MM.1S (cell line): ENCODE measurements at regions not wholly inside any gene's neighbourhood (a gene's known extent, or its start where the extent isn't known, plus 50 kb on each side); places are given as distances from the start of the nearest gene placed in this dataset.

Source experiments
- DNase-seq: peaks from one replicate; pipeline ENCODE4 v3.0.0-alpha.2; 2015
- H2AFZ ChIP-seq: fragments of 300-600 bp; sonication (generic); 2 replicates; pipeline ENCODE4 v1.6.0; 2016; ENCODE audit warnings: antibody characterized with exemption, low read length
- H3F3A ChIP-seq: fragments of 300-600 bp; sonication (generic); 2 replicates; pipeline ENCODE4 v1.6.1; 2016; ENCODE audit warnings: mild to moderate bottlenecking, antibody characterized with exemption, low read length, moderate library complexity, mixed read lengths; ENCODE audit not compliant: insufficient read depth
- H3K27ac ChIP-seq: fragments of 300-600 bp; sonication (generic); 2 replicates; pipeline ENCODE4 v1.5.1; 2016; ENCODE audit warnings: mild to moderate bottlenecking, low read length
- H3K27me3 ChIP-seq: fragments of 300-600 bp; sonication (generic); replicated peaks from 2 replicates; pipeline ENCODE4 v1.6.0; 2016; ENCODE audit warnings: low read length; ENCODE audit not compliant: insufficient read depth
- H3K36me3 ChIP-seq: fragments of 300-600 bp; sonication (generic); replicated peaks from 2 replicates; pipeline ENCODE4 v1.6.1; 2016; ENCODE audit warnings: mild to moderate bottlenecking, low read length, mixed read lengths; ENCODE audit not compliant: insufficient read depth
- H3K4me1 ChIP-seq: fragments of 300-600 bp; sonication (generic); 2 replicates; pipeline ENCODE4 v1.6.1; 2016; ENCODE audit warnings: low read length, mixed read lengths
- H3K4me2 ChIP-seq: fragments of 300-600 bp; sonication (generic); 2 replicates; pipeline ENCODE4 v1.6.0; 2016; ENCODE audit warnings: low read depth, low read length
- H3K4me3 ChIP-seq: fragments of 300-600 bp; sonication (generic); 2 replicates; pipeline ENCODE4 v1.5.1; 2016; ENCODE audit warnings: low read length, mixed read lengths
- H3K79me2 ChIP-seq: fragments of 300-600 bp; sonication (generic); 2 replicates; pipeline ENCODE4 v1.6.1; 2016; ENCODE audit warnings: mixed run types, low read length, mixed read lengths
- H3K9ac ChIP-seq: fragments of 300-600 bp; sonication (generic); 2 replicates; pipeline ENCODE4 v1.6.1; 2016; ENCODE audit warnings: low read length, mixed read lengths
- H3K9me2 ChIP-seq: fragments of 300-600 bp; sonication (generic); replicated peaks from 2 replicates; pipeline ENCODE4 v1.6.1; 2016; ENCODE audit warnings: mild to moderate bottlenecking, low read length, mixed read lengths; ENCODE audit not compliant: insufficient read depth
- H3K9me3 ChIP-seq: fragments of 300-600 bp; sonication (generic); replicated peaks from 2 replicates; pipeline ENCODE4 v1.6.1; 2016; ENCODE audit warnings: mild to moderate bottlenecking, low read length, mixed read lengths; ENCODE audit not compliant: insufficient read depth
- H4K20me1 ChIP-seq: fragments of 300-600 bp; sonication (generic); 2 replicates; pipeline ENCODE4 v1.6.1; 2016; ENCODE audit warnings: mild to moderate bottlenecking, low read length, moderate library complexity, mixed read lengths; ENCODE audit not compliant: insufficient read depth
- EZH2 ChIP-seq: fragments of 300-600 bp; sonication (generic); optimal IDR thresholded peaks from 2 replicates; pipeline ENCODE3; 2017; ENCODE audit warnings: low read depth, mild to moderate bottlenecking, antibody characterized with exemption, low read length, mixed read lengths
- EZH2phosphoT487 ChIP-seq: fragments of 300-600 bp; sonication (generic); IDR thresholded peaks from 2 replicates; pipeline ENCODE4 v1.6.1; 2018; ENCODE audit warnings: antibody characterized with exemption, low read length
- TF ChIP-seq, protein P1 (sequence below): fragments of 300-600 bp; sonication (generic); IDR thresholded peaks from 2 replicates; pipeline ENCODE4 v1.5.1; 2016; ENCODE audit warnings: antibody characterized with exemption, low read length, mixed read lengths

DNA sequence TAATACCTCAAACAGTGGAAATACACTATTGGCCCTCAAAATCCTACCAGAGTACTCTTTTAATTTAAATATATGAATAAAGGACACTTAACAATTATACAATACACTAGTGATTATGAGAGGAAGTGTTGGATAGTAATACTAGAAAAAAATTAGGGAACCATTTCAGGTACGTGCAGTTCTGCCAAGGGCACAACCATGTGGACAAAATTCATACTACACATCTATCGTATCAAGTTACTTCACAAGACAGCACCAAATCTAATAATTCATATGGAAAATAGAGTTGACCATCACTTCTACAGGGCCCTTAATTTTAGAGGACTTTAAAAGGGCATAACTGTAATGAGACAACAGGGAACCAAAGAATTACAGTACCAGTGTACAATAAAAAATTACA, 69.2 kb upstream of the ZCCHC13 start:
- Histone ChIP-seq H3K4me2 (no peak overlapping the region), H3K27me3 (no peaks in the 10 kb centered on the region)
- TF ChIP-seq EZH2 (no peak), EZH2phosphoT487 (no peak)
- TF ChIP-seq, protein P1, sequence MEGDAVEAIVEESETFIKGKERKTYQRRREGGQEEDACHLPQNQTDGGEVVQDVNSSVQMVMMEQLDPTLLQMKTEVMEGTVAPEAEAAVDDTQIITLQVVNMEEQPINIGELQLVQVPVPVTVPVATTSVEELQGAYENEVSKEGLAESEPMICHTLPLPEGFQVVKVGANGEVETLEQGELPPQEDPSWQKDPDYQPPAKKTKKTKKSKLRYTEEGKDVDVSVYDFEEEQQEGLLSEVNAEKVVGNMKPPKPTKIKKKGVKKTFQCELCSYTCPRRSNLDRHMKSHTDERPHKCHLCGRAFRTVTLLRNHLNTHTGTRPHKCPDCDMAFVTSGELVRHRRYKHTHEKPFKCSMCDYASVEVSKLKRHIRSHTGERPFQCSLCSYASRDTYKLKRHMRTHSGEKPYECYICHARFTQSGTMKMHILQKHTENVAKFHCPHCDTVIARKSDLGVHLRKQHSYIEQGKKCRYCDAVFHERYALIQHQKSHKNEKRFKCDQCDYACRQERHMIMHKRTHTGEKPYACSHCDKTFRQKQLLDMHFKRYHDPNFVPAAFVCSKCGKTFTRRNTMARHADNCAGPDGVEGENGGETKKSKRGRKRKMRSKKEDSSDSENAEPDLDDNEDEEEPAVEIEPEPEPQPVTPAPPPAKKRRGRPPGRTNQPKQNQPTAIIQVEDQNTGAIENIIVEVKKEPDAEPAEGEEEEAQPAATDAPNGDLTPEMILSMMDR, result no peak

DNA sequence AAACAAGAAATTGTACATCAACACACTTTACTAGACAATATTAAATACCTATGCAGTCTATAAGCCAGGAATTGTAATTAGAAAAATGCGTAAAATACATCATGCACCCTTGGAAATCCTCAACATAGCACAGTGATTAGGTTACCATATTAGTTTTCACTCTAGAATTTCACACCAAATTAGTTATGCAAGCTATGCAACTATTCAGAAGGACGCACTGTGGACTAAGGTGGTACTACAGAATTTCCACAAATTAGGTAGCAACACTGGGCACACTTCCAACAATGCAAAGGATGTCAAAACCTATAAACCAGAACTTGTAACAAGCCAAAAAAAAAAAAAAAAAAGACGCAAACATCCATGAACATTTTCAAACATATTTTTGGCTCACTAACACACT, 71.1 kb upstream of the ZCCHC13 start:
- TF ChIP-seq, protein P1, result no peak
- TF ChIP-seq EZH2 (no peak), EZH2phosphoT487 (no peak)
- H3K36me3 ChIP-seq, result no peaks in the 10 kb centered on the region

More for the DNA sequence above, 69.2 kb upstream of the ZCCHC13 start:
- Histone ChIP-seq H3K9me2 (no peaks in the 10 kb centered on the region), H3F3A (no peaks in the 10 kb centered on the region), H3K79me2 (no peaks in the 10 kb centered on the region), H3K9me3 (no peaks in the 10 kb centered on the region), H3K27ac (no peak overlapping the region), H3K4me3 (no peak overlapping the region), H4K20me1 (no peaks in the 10 kb centered on the region), H3K9ac (no peak overlapping the region), H3K36me3 (no peaks in the 10 kb centered on the region), H3K4me1 (no peaks in the 10 kb centered on the region), H2AFZ (no peak overlapping the region)
- no peak for DNase-seq

DNA sequence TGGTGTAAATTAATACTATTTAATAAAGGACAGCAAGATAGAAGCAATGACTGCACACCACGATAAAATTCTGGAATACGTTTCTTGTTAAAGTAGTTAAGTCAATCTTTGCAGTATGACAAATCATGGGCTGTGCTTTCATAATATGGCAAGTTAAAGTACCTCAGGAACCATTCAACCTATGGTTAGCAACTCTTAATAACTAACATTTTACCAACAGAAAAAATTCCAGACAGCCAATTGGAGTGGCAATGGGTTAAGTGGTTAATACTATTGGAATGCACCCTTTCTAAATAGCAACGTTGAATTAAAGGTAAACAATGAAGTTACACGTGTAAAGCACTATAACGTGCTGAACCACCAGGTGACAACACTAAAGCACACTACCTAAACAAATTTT, 72.4 kb upstream of the ZCCHC13 start:
- H3K4me3 ChIP-seq, result no peak overlapping the region
- no peak overlapping the region for H3K9ac ChIP-seq
- H3K4me2 ChIP-seq, result no peak overlapping the region
- no peaks in the 10 kb centered on the region for H3K79me2 ChIP-seq
- H3K4me1 ChIP-seq, result no peaks in the 10 kb centered on the region
- TF ChIP-seq EZH2, result no peak
- TF ChIP-seq EZH2phosphoT487, result no peak
- TF ChIP-seq, protein P1, result no peak
- no peaks in the 10 kb centered on the region for H3K27me3 ChIP-seq
- no peaks in the 10 kb centered on the region for H3F3A ChIP-seq
- no peak overlapping the region for H3K27ac ChIP-seq
- no peaks in the 10 kb centered on the region for H3K9me2 ChIP-seq
- no peak overlapping the region for H2AFZ ChIP-seq
- no peaks in the 10 kb centered on the region for H3K36me3 ChIP-seq
- no peak for DNase-seq
- H3K9me3 ChIP-seq, result no peaks in the 10 kb centered on the region
- no peaks in the 10 kb centered on the region for H4K20me1 ChIP-seq

More for the DNA sequence above, 71.1 kb upstream of the ZCCHC13 start:
- no peaks in the 10 kb centered on the region for H3K9me2 ChIP-seq
- no peak overlapping the region for H3K4me3 ChIP-seq
- no peaks in the 10 kb centered on the region for H4K20me1 ChIP-seq
- H3K9me3 ChIP-seq, result no peaks in the 10 kb centered on the region
- DNase-seq, result no peak
- no peak overlapping the region for H3K9ac ChIP-seq
- H2AFZ ChIP-seq, result no peak overlapping the region
- no peaks in the 10 kb centered on the region for H3K4me1 ChIP-seq
- no peaks in the 10 kb centered on the region for H3F3A ChIP-seq
- H3K79me2 ChIP-seq, result no peaks in the 10 kb centered on the region
- H3K27ac ChIP-seq, result no peak overlapping the region
- no peak overlapping the region for H3K4me2 ChIP-seq
- no peaks in the 10 kb centered on the region for H3K27me3 ChIP-seq
